SU-DHL-6 (cell line): ENCODE measurements at regions not wholly inside any gene's neighbourhood (a gene's known extent, or its start where the extent isn't known, plus 50 kb on each side); places are given as distances from the start of the nearest gene placed in this dataset.

Experiments
- CTCF ChIP-seq: fragments of 200-600 bp; sonication (generic); IDR thresholded peaks from one replicate; pipeline ENCODE4 v1.5.1; 2017; ENCODE audit warnings: antibody characterized with exemption, mild to moderate bottlenecking, low read length, moderate library complexity; ENCODE audit not compliant: insufficient read depth, poor library complexity, severe bottlenecking
- EZH2phosphoT487 ChIP-seq: fragments of 200-600 bp; sonication (generic), shearing (Covaris generic); conservative IDR thresholded peaks from 2 replicates; pipeline ENCODE4 v1.6.1; 2018; ENCODE audit warnings: mild to moderate bottlenecking, antibody characterized with exemption, low read length, moderate library complexity, mixed read lengths

- TF ChIP-seq CTCF: no peak
- TF ChIP-seq EZH2phosphoT487: no peak
Measured at GRCh38 chr13:54980651-54981050, 1952.0 kb downstream of the OLFM4 start.
